ENCODE measurements at regions not wholly inside any gene's neighbourhood (a gene's known extent, or its start where the extent isn't known, plus 50 kb on each side); places are given as distances from the start of the nearest gene placed in this dataset.

GRCh38 chr6:158920311-158920905, 79.6 kb downstream of the RSPH3 start:
- Histone ChIP-seq H3K4me1 (ENCODE audit: control insufficient read depth in 1 of 2, insufficient read depth in 2 of 2, low read depth in 1 of 2, low read length in 1 of 2) (no peaks in the 10 kb centered on the region), H3K79me2 (ENCODE audit: insufficient read depth) (no peaks in the 10 kb centered on the region), H3K4me3 (ENCODE audit: low read depth in 2 of 2, low read length in 1 of 2) (no peak overlapping the region), H3K9me2 (no peaks in the 10 kb centered on the region), H3K27me3 (ENCODE audit: insufficient read depth) (no peaks in the 10 kb centered on the region), H2AFZ (ENCODE audit: low read depth) (no peak overlapping the region), H3K9me3 (no peaks in the 10 kb centered on the region), H3K36me3 (replicated peaks in 1 of 2; ENCODE audit: control insufficient read depth in 1 of 2, insufficient read depth in 2 of 2, low read length in 1 of 2) (no peaks in the 10 kb centered on the region), H4K20me1 (ENCODE audit: insufficient read depth) (no peaks in the 10 kb centered on the region), H3K9ac (no peak overlapping the region), H3K4me2 (no peak overlapping the region), H3K27ac (ENCODE audit: low read depth in 2 of 2, low read length in 1 of 2) (no peak overlapping the region), H3F3A (replicated peaks; ENCODE audit: insufficient read depth) (no peaks in the 10 kb centered on the region)
- no peak for DNase-seq
- 86% methylated on average over 13 of the region's 14 CpGs for WGBS (ENCODE audit: low lambda C conversion rate)
- POLR2A ChIA-PET, result no interaction called here
- CTCF ChIA-PET, result interaction anchor here (0.6 kb wide), 1 partner anchor 53 kb away, joined by 4 read pairs; no protein-coding TSS in a partner anchor
- TF ChIP-seq IRF3 (IDR thresholded peaks at IDR 0.05; ENCODE audit: low read depth, low read length) (no peak), RCOR1 (IDR thresholded peaks at IDR 0.05; ENCODE audit: low read length) (no peak), ZBTB33 (IDR thresholded peaks at IDR 0.05; ENCODE audit: borderline replicate concordance, low read depth) (no peak), RXRA (IDR thresholded peaks at IDR 0.05; ENCODE audit: borderline replicate concordance, low read depth) (no peak), MXI1 (IDR thresholded peaks at IDR 0.05; ENCODE audit: low read depth, low read length) (no peak), TCF12 (IDR thresholded peaks at IDR 0.05) (no peak), TAF1 (IDR thresholded peaks at IDR 0.05; ENCODE audit: borderline replicate concordance, low read depth, low read length) (no peak), YY1 (IDR thresholded peaks at IDR 0.05; ENCODE audit: low read depth) (no peak), NRF1 (IDR thresholded peaks at IDR 0.05; ENCODE audit: low read depth, low read length) (no peak), SIN3A (IDR thresholded peaks at IDR 0.05; ENCODE audit: borderline replicate concordance, low read depth, low read length) (no peak), GABPA (IDR thresholded peaks at IDR 0.05; ENCODE audit: low read depth) (no peak), POLR2AphosphoS5 (IDR thresholded peaks at IDR 0.05; ENCODE audit: low read depth, low read length) (no peak), CHD2 (IDR thresholded peaks at IDR 0.05; ENCODE audit: low read length, partially characterized antibody) (no peak), MAX (IDR thresholded peaks at IDR 0.05; ENCODE audit: low read depth) (no peak), NFIC (IDR thresholded peaks at IDR 0.05; ENCODE audit: borderline replicate concordance) (no peak), USF2 (IDR thresholded peaks at IDR 0.05; ENCODE audit: borderline replicate concordance, low read depth, low read length) (no peak)
